GM12878 (cell line): ENCODE measurements at regions not wholly inside any gene's neighbourhood (a gene's known extent, or its start where the extent isn't known, plus 50 kb on each side); places are given as distances from the start of the nearest gene placed in this dataset.

Source experiments
- ATAC-seq: fragments of 200-7000 bp; cut with Tn5 transposase; 3 replicates; pipeline ENCODE4 v1.9.1; 2020; ENCODE audit warnings: mild to moderate bottlenecking, moderate library complexity
- BruUV-seq: library from RNA; stranded (reverse); fragments of 400-500 nt; replicated peaks from 2 replicates; lab custom pipeline; 2021; lab: Mats Ljungman, UMichigan
- CTCF ChIA-PET: fragments of 300-600 bp; sonication (Branson Sonifier 250); formaldehyde crosslinking; extraction: SDS; loops from one replicate; lab custom pipeline; 2021; ENCODE audit warnings: inconsistent platforms; lab: Yijun Ruan, JAX
- POLR2A ChIA-PET: fragments of 350-600 bp; formaldehyde crosslinking; extraction: SDS; loops from one replicate; lab custom pipeline; 2021; ENCODE audit warnings: inconsistent platforms; lab: Charles Lee
- RAD21 ChIA-PET: fragments of 300-600 bp; sonication (Branson Sonifier 250); formaldehyde crosslinking; loops from one replicate; lab custom pipeline; 2023; ENCODE audit warnings: antibody characterized with exemption; ENCODE audit not compliant: unreplicated experiment; lab: Charles Lee
- SMC1A ChIA-PET: fragments of 300-600 bp; sonication (Branson Sonifier 250); formaldehyde crosslinking; loops from one replicate; lab custom pipeline; 2023; ENCODE audit not compliant: unreplicated experiment, uncharacterized antibody; lab: Charles Lee
- DNase-seq: peaks from one replicate; pipeline ENCODE4 v3.0.0-alpha.2; 2011; ENCODE audit warnings: low read depth, low spot score
- FAIRE-seq: peaks from 3 replicates; lab custom pipeline; 2011; peaks lifted over from hg19 to GRCh38; lab: Jason Lieb, UNC
- H2AFZ ChIP-seq: 2 replicates; pipeline ENCODE4 v1.6.0; 2011; ENCODE audit warnings: low read depth, low read length, control low read depth; ENCODE audit not compliant: control insufficient read depth
- H3K27ac ChIP-seq: 2 replicates; pipeline ENCODE4 v1.5.1; 2011; ENCODE audit warnings: control low read depth; ENCODE audit not compliant: control insufficient read depth, insufficient read depth
- H3K27me3 ChIP-seq, 2 experiments: replicated peaks in 1 of 2; 2 replicates each; pipeline versions ENCODE4 v1.6.0 to v1.6.1; 2011; ENCODE audit warnings: low read length in 1 of 2; ENCODE audit not compliant: control insufficient read depth in 2 of 2, insufficient read depth in 2 of 2
- H3K36me3 ChIP-seq, 2 experiments: 2 replicates each; pipeline ENCODE4 v1.5.1; 2011; ENCODE audit warnings: low read length in 1 of 2; ENCODE audit not compliant: control insufficient read depth in 2 of 2, insufficient read depth in 2 of 2
- H3K4me1 ChIP-seq: 2 replicates; pipeline ENCODE4 v1.6.1; 2011; ENCODE audit warnings: mild to moderate bottlenecking, low read length, moderate library complexity, mixed read lengths; ENCODE audit not compliant: control insufficient read depth, insufficient read depth
- H3K4me2 ChIP-seq: 2 replicates; pipeline ENCODE4 v1.6.0; 2011; ENCODE audit warnings: control low read depth; ENCODE audit not compliant: control insufficient read depth, insufficient read depth
- H3K4me3 ChIP-seq: fragments of 200-600 bp; sonication (generic); 2 replicates; pipeline ENCODE4 v1.5.1; 2016
- H3K79me2 ChIP-seq: 2 replicates; pipeline ENCODE4 v1.6.0; 2011; ENCODE audit warnings: low read length; ENCODE audit not compliant: control insufficient read depth, insufficient read depth
- H3K9ac ChIP-seq: 2 replicates; pipeline ENCODE4 v1.8.0; 2011; ENCODE audit warnings: low read length, control low read depth, mixed read lengths; ENCODE audit not compliant: control insufficient read depth, insufficient read depth
- H3K9me3 ChIP-seq: replicated peaks from 3 replicates; pipeline ENCODE4 v1.5.1; 2011; ENCODE audit warnings: mild to moderate bottlenecking, low read length; ENCODE audit not compliant: control insufficient read depth, insufficient read depth
- H4K20me1 ChIP-seq: 2 replicates; pipeline ENCODE4 v1.6.0; 2011; ENCODE audit not compliant: control insufficient read depth, insufficient read depth
- BACH1 ChIP-seq: fragments of 450-650 bp; IDR thresholded peaks from 2 replicates; pipeline ENCODE4 v1.6.1; 2017; ENCODE audit warnings: mild to moderate bottlenecking, borderline replicate concordance
- GABPA ChIP-seq: IDR thresholded peaks from 2 replicates; pipeline ENCODE4 v1.6.1; 2014; ENCODE audit warnings: antibody characterized with exemption, low read depth, mild to moderate bottlenecking, inconsistent platforms
- IRF4 ChIP-seq: IDR thresholded peaks from 2 replicates; pipeline ENCODE4 v1.6.1; 2011; ENCODE audit warnings: low read depth, low read length
- NR2C1 ChIP-seq: fragments of 450-650 bp; IDR thresholded peaks from 2 replicates; pipeline ENCODE4 v1.6.1; 2017; ENCODE audit warnings: antibody characterized with exemption, mild to moderate bottlenecking, moderate library complexity
- PML ChIP-seq: IDR thresholded peaks from 2 replicates; pipeline ENCODE4 v1.6.1; 2012; ENCODE audit warnings: low read length, inconsistent platforms
- SIX5 ChIP-seq: IDR thresholded peaks from 2 replicates; pipeline ENCODE4 v1.6.1; 2011; ENCODE audit warnings: mild to moderate bottlenecking, low read depth, low read length, moderate library complexity; ENCODE audit not compliant: severe bottlenecking
- SUPT20H ChIP-seq: IDR thresholded peaks from 2 replicates; pipeline ENCODE4 v1.6.1; 2011; ENCODE audit warnings: low read depth, mild to moderate bottlenecking, low read length, moderate library complexity, borderline replicate concordance; ENCODE audit not compliant: control insufficient read depth
- TAF1 ChIP-seq: IDR thresholded peaks from 2 replicates; pipeline ENCODE4 v1.6.1; 2011; ENCODE audit warnings: mild to moderate bottlenecking, low read depth, low read length, borderline replicate concordance
- ZBED1 ChIP-seq: IDR thresholded peaks from 2 replicates; pipeline ENCODE4 v1.6.1; 2016; ENCODE audit warnings: borderline replicate concordance
- WGBS: methylation state at CpG from one replicate; pipeline ENCODE4 v1.1.6; 2016; ENCODE audit warnings: low lambda C conversion rate; ENCODE audit not compliant: insufficient replicate concordance, insufficient coverage; ENCODE audit errors: missing lambda C conversion rate; 5-methylcytosine and 5-hydroxymethylcytosine counted together
- in situ Hi-C: fragments of 300-500 bp; cut with MboI; formaldehyde crosslinking; loops from 9 replicates; pipeline ENCODE4 v1.14.3; 2018; ENCODE audit warnings: mixed read lengths
- intact Hi-C: fragments of 100-400 bp; cut with micrococcal nuclease; formaldehyde crosslinking; loops from one replicate; pipeline ENCODE4 v1.14.2; 2022; ENCODE audit not compliant: unreplicated experiment
- TF ChIP-seq, protein P1 (sequence below), 3 experiments: IDR thresholded peaks in 2 of 3; conservative IDR thresholded peaks in 1 of 3; 2 replicates each; pipeline ENCODE4 v1.5.1; 2011; ENCODE audit warnings: low read depth in 3 of 3, low read length in 3 of 3, mild to moderate bottlenecking in 3 of 3, control low read depth in 2 of 3, moderate library complexity in 2 of 3, inconsistent platforms in 1 of 3, mixed read lengths in 1 of 3; ENCODE audit not compliant: control insufficient read depth in 2 of 3, insufficient read depth in 1 of 3; ENCODE audit errors: extremely low read depth in 1 of 3
- TF ChIP-seq, protein P2 (sequence below): IDR thresholded peaks from 2 replicates; pipeline ENCODE4 v1.6.1; 2011; ENCODE audit warnings: borderline replicate concordance, low read depth, mild to moderate bottlenecking, moderate library complexity, mixed read lengths, low read length; ENCODE audit not compliant: insufficient read depth; ENCODE audit errors: extremely low read length

DNA sequence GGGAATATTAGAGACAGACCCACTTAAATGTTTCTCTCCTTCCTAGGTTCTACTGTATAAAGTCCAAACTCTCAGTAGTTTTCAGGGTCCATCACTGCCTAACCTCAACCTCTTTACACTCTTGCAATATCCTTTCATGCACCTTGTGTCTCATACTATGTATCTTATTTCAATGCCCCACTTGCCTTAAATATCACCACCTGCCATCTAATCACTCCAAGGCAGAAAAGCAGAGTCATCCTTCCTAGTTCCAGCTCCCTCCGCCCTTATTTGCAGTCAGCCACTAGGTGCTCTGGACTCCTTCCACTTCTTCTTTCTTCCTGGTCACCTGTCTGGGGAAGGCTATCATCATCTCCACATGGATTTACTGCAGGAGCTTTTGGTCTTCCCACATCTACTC lies 322.0 kb downstream of the MFSD1 start (continued):
- TF ChIP-seq, protein P1, sequence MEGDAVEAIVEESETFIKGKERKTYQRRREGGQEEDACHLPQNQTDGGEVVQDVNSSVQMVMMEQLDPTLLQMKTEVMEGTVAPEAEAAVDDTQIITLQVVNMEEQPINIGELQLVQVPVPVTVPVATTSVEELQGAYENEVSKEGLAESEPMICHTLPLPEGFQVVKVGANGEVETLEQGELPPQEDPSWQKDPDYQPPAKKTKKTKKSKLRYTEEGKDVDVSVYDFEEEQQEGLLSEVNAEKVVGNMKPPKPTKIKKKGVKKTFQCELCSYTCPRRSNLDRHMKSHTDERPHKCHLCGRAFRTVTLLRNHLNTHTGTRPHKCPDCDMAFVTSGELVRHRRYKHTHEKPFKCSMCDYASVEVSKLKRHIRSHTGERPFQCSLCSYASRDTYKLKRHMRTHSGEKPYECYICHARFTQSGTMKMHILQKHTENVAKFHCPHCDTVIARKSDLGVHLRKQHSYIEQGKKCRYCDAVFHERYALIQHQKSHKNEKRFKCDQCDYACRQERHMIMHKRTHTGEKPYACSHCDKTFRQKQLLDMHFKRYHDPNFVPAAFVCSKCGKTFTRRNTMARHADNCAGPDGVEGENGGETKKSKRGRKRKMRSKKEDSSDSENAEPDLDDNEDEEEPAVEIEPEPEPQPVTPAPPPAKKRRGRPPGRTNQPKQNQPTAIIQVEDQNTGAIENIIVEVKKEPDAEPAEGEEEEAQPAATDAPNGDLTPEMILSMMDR (IDR thresholded peaks at IDR 0.05 in 2 of 3, conservative IDR thresholded peaks at IDR 0.05 in 1 of 3; ENCODE audit: control insufficient read depth in 2 of 3, extremely low read depth in 1 of 3, insufficient read depth in 1 of 3, low read depth in 3 of 3, low read length in 3 of 3) = no peak
- TF ChIP-seq SUPT20H = no peak
- TF ChIP-seq IRF4 = no peak
- TF ChIP-seq, protein P2, sequence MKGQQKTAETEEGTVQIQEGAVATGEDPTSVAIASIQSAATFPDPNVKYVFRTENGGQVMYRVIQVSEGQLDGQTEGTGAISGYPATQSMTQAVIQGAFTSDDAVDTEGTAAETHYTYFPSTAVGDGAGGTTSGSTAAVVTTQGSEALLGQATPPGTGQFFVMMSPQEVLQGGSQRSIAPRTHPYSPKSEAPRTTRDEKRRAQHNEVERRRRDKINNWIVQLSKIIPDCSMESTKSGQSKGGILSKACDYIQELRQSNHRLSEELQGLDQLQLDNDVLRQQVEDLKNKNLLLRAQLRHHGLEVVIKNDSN = no peak
- TF ChIP-seq PML = no peak
- TF ChIP-seq TAF1 = no peak
- TF ChIP-seq ZBED1 = no peak
- no peak for TF ChIP-seq GABPA

DNA sequence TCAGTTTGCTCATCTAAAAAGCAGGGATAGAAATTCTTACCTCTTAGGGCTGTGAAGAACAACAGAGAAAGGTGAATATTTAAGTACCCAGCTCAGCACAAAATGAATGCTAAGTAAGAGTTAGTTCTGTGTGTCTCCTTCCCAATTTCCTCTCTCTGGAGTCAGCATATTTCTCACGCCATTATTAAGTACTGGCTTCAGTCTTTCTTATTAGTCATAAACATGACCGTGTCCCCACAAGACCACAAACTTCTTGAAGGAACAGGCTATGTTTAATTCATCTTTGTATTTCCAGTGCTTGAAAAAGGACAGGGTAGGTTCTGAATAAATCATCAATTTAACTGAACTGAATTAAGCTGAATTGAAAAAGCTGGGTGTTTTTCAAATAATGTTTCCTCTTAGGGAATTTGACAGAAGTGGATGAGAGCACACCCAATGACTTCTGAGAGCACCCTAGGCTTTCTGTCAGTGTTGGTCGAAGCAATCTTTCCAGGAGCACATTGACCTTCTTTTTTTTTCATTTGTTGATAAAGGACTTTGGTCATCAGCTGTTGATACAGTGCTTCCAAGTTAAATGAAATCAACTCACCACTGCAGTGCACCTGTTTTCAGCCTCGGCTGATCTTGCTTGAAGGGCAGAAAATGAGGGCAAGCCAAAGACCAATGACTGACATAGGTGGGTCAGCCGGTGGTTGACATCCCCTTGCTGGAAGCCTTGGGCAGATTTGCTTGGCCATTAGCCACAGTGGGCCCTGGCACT lies 324.6 kb downstream of the MFSD1 start:
- 7% methylated on average over 5 of the region's 5 CpGs for WGBS
- Histone ChIP-seq H4K20me1 (no peaks in the 10 kb centered on the region), H3K9me3 (no peaks in the 10 kb centered on the region), H3K4me3 (no peak overlapping the region), H3K27ac (no peak overlapping the region), H3K36me3 (no peaks in the 10 kb centered on the region), H3K27me3 (no peaks in the 10 kb centered on the region; a peak in 1 of 4 replicates), H3K4me1 (no peaks in the 10 kb centered on the region), H3K9ac (no peak overlapping the region), H2AFZ (no peak overlapping the region), H3K79me2 (no peaks in the 10 kb centered on the region), H3K4me2 (no peak overlapping the region)
- TF ChIP-seq BACH1 (no peak), SIX5 (no peak), NR2C1 (no peak)
- intact Hi-C loops = no loop called here
- ChIA-PET RAD21 (no interaction called here), POLR2A (no interaction called here), SMC1A (interaction anchor here (0.8 kb wide), 1 partner anchor 36 kb away, joined by 3 read pairs; no protein-coding TSS in a partner anchor), CTCF (interaction anchor here (1.4 to 1.6 kb wide), 2 partner anchors 134 to 281 kb away, joined by 3 to 6 read pairs; no protein-coding TSS in a partner anchor)
- ATAC-seq = no peak
- FAIRE-seq = no peak
- in situ Hi-C loops = no loop called here
- no peak for DNase-seq
- no TSS peak for BruUV-seq
